ENCODE measurements at regions not wholly inside any gene's neighbourhood (a gene's known extent, or its start where the extent isn't known, plus 50 kb on each side); places are given as distances from the start of the nearest gene placed in this dataset.

DNA sequence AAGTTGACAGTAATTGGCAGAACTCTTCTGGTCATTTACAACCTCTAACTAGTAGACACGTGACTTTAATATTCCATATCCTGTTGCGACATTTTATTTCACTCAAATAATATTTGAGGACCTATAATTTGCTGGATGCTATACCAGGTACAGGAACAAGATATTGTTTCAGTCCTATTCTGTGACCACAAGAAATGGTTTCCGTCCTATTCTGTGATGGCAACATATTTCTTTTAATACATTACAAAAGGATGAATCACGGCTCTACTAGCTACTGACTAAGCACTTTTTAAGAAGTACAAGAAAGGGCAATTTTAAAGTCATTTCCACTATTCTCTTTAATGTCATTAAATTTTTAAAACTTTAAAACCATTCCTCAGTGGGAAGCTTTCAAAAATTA, 400.2 kb downstream of the CNTN3 start:
- TF ChIP-seq POLR2A (IDR thresholded peaks at IDR 0.05; ENCODE audit: low read depth, low read length), result no peak
- TF ChIP-seq PAX5 (IDR thresholded peaks at IDR 0.05; ENCODE audit: insufficient read depth, low read length, severe bottlenecking), result no peak
- no peak for TF ChIP-seq POLR2AphosphoS5 (IDR thresholded peaks at IDR 0.05; ENCODE audit: low read depth, low read length)
- no peak for TF ChIP-seq TAF1 (IDR thresholded peaks at IDR 0.05; ENCODE audit: low read depth, low read length)
- TF ChIP-seq POU2F2 (IDR thresholded peaks at IDR 0.05; ENCODE audit: low read depth, low read length), result no peak
- TF ChIP-seq SPI1 (IDR thresholded peaks at IDR 0.05; ENCODE audit: low read depth, low read length), result no peak

Data from GM12891 (cell line).